H1 (cell line): ENCODE measurements at regions not wholly inside any gene's neighbourhood (a gene's known extent, or its start where the extent isn't known, plus 50 kb on each side); places are given as distances from the start of the nearest gene placed in this dataset.

Experiments used
- CTCF ChIA-PET: fragments of 300-600 bp; sonication (Branson Sonifier 250); formaldehyde crosslinking; loops from one replicate; lab custom pipeline; 2021; ENCODE audit not compliant: partially characterized antibody; lab: Charles Lee
- POLR2A ChIA-PET: fragments of 300-600 bp; sonication (Branson Sonifier 250); formaldehyde crosslinking; loops from one replicate; lab custom pipeline; 2021; ENCODE audit warnings: inconsistent platforms; ENCODE audit not compliant: partially characterized antibody; lab: Charles Lee
- DNase-seq, 2 experiments: peaks; one replicate each; pipeline versions ENCODE4 v3.0.0 to v3.0.0-alpha.2; 2010 to 2022; ENCODE audit warnings: low spot score in 2 of 2, low read depth in 1 of 2, mixed read lengths in 1 of 2
- FAIRE-seq: peaks from 2 replicates; lab custom pipeline; 2011; peaks lifted over from hg19 to GRCh38; lab: Jason Lieb, UNC
- H2AFZ ChIP-seq: 2 replicates; pipeline ENCODE4 v1.8.1; 2012; ENCODE audit warnings: low read length, inconsistent platforms
- H2AK5ac ChIP-seq: 2 replicates; pipeline ENCODE4 v1.6.1; 2013; ENCODE audit warnings: low read depth, low read length
- H2BK120ac ChIP-seq: replicated peaks from 2 replicates; pipeline ENCODE3; 2013; ENCODE audit warnings: low read depth, low read length, inconsistent platforms
- H2BK12ac ChIP-seq: 2 replicates; pipeline ENCODE4 v1.6.1; 2013; ENCODE audit warnings: low read depth, low read length
- H2BK15ac ChIP-seq: 2 replicates; pipeline ENCODE4 v1.6.1; 2013; ENCODE audit warnings: low read length
- H2BK20ac ChIP-seq: 2 replicates; pipeline ENCODE4 v1.6.1; 2013; ENCODE audit warnings: low read length
- H2BK5ac ChIP-seq: 2 replicates; pipeline ENCODE4 v1.6.1; 2013; ENCODE audit warnings: low read depth, low read length
- H3K14ac ChIP-seq: 2 replicates; pipeline ENCODE4 v1.6.1; 2013; ENCODE audit warnings: inconsistent platforms; ENCODE audit not compliant: insufficient read length
- H3K18ac ChIP-seq: 2 replicates; pipeline ENCODE4 v1.6.1; 2013; ENCODE audit warnings: low read length; ENCODE audit errors: extremely low read depth
- H3K23ac ChIP-seq: 2 replicates; pipeline ENCODE4 v1.6.1; 2013; ENCODE audit warnings: inconsistent platforms; ENCODE audit not compliant: insufficient read length
- H3K23me2 ChIP-seq: 2 replicates; pipeline ENCODE4 v1.6.1; 2013; ENCODE audit warnings: low read depth, low read length
- H3K27ac ChIP-seq: 2 replicates; pipeline ENCODE4 v1.6.1; 2011; ENCODE audit warnings: low read depth, low read length, inconsistent platforms
- H3K27me3 ChIP-seq, 4 experiments: replicated peaks in 1 of 4; 1 replicate in 1 of 4; 2 replicates in 3 of 4; pipeline versions ENCODE4 v1.6.1 to v1.8.1; 2011 to 2013; ENCODE audit warnings: low read length in 3 of 4, mild to moderate bottlenecking in 3 of 4, inconsistent platforms in 2 of 4, mixed read lengths in 2 of 4, moderate library complexity in 1 of 4; ENCODE audit not compliant: control insufficient read depth in 3 of 4, insufficient read depth in 3 of 4; ENCODE audit errors: extremely low read depth in 1 of 4
- H3K36me3 ChIP-seq, 4 experiments: 2 replicates each; pipeline versions ENCODE4 v1.6.1 to v1.8.1; 2011 to 2013; ENCODE audit warnings: mild to moderate bottlenecking in 4 of 4, low read length in 3 of 4, moderate library complexity in 2 of 4, control low read depth in 1 of 4, inconsistent platforms in 1 of 4; ENCODE audit not compliant: insufficient read depth in 4 of 4, control insufficient read depth in 2 of 4
- H3K4ac ChIP-seq: replicated peaks from 2 replicates; pipeline ENCODE3; 2013; ENCODE audit warnings: low read length, low read depth, mixed read lengths, inconsistent platforms; ENCODE audit not compliant: insufficient read length
- H3K4me1 ChIP-seq, 4 experiments: replicated peaks in 1 of 4; 1 replicate in 1 of 4; 2 replicates in 3 of 4; pipeline versions ENCODE4 v1.6.1 to v1.8.1; 2011 to 2013; ENCODE audit warnings: low read length in 3 of 4, inconsistent platforms in 2 of 4, mixed read lengths in 1 of 4; ENCODE audit not compliant: insufficient read depth in 4 of 4, control insufficient read depth in 3 of 4
- H3K4me2 ChIP-seq, 2 experiments: 2 replicates each; pipeline versions ENCODE4 v1.6.1 to v1.8.1; 2011 to 2013; ENCODE audit warnings: low read depth in 2 of 2, low read length in 2 of 2, control low read depth in 1 of 2, inconsistent platforms in 1 of 2, mild to moderate bottlenecking in 1 of 2; ENCODE audit not compliant: insufficient read depth in 1 of 2
- H3K4me3 ChIP-seq, 4 experiments: fragments of 200-600, 300-600 bp in 1 of 4; sonication (generic), shearing (Covaris generic), sonication (Bioruptor Twin) in 1 of 4; 2 replicates each; pipeline versions ENCODE4 v1.5.1 to v1.8.1; 2011 to 2016; ENCODE audit warnings: low read length in 4 of 4, low read depth in 3 of 4, control low read depth in 2 of 4, inconsistent platforms in 2 of 4, mild to moderate bottlenecking in 2 of 4, mixed read lengths in 1 of 4, moderate library complexity in 1 of 4; ENCODE audit not compliant: insufficient read depth in 2 of 4; ENCODE audit errors: extremely low read depth in 1 of 4
- H3K56ac ChIP-seq: replicated peaks from 2 replicates; pipeline ENCODE3; 2013; ENCODE audit warnings: low read depth, mild to moderate bottlenecking, mixed read lengths, low read length, inconsistent platforms; ENCODE audit not compliant: insufficient read length
- H3K79me1 ChIP-seq: 2 replicates; pipeline ENCODE4 v1.6.1; 2013; ENCODE audit warnings: low read depth, low read length, control low read depth
- H3K79me2 ChIP-seq, 2 experiments: 2 replicates each; pipeline versions ENCODE4 v1.6.1 to v1.8.1; 2012 to 2013; ENCODE audit warnings: low read length in 2 of 2, mild to moderate bottlenecking in 2 of 2, inconsistent platforms in 1 of 2; ENCODE audit not compliant: insufficient read depth in 2 of 2, control insufficient read depth in 1 of 2
- H3K9ac ChIP-seq, 4 experiments: replicated peaks in 1 of 4; 1 replicate in 1 of 4; 2 replicates in 3 of 4; pipeline versions ENCODE4 v1.6.1 to v1.8.1; 2011 to 2013; ENCODE audit warnings: low read depth in 3 of 4, low read length in 3 of 4, control low read depth in 2 of 4, mild to moderate bottlenecking in 2 of 4, moderate library complexity in 2 of 4, inconsistent platforms in 1 of 4; ENCODE audit errors: extremely low read depth in 1 of 4
- H3K9me3 ChIP-seq, 2 experiments: 2 replicates each; pipeline versions ENCODE4 v1.6.1 to v1.8.1; 2012 to 2013; ENCODE audit warnings: mild to moderate bottlenecking in 2 of 2, moderate library complexity in 2 of 2, control low read depth in 1 of 2, inconsistent platforms in 1 of 2, low read depth in 1 of 2, low read length in 1 of 2, mixed read lengths in 1 of 2; ENCODE audit not compliant: insufficient read depth in 2 of 2
- H4K20me1 ChIP-seq, 2 experiments: replicated peaks in 1 of 2; 2 replicates each; pipeline versions ENCODE3 to v1.8.1; 2011 to 2013; ENCODE audit warnings: inconsistent platforms in 2 of 2, low read length in 2 of 2, mild to moderate bottlenecking in 1 of 2; ENCODE audit not compliant: insufficient read depth in 2 of 2, control insufficient read depth in 1 of 2
- H4K5ac ChIP-seq: 2 replicates; pipeline ENCODE4 v1.6.1; 2013; ENCODE audit warnings: low read length, low read depth, mixed read lengths, inconsistent platforms; ENCODE audit not compliant: insufficient read length
- H4K8ac ChIP-seq: 2 replicates; pipeline ENCODE4 v1.8.0; 2013; ENCODE audit warnings: mild to moderate bottlenecking, moderate library complexity, low read length, inconsistent platforms; ENCODE audit not compliant: insufficient read depth; ENCODE audit errors: extremely low read depth
- H4K91ac ChIP-seq: replicated peaks from 2 replicates; pipeline ENCODE3; 2013; ENCODE audit warnings: low read length, mixed read lengths, inconsistent platforms; ENCODE audit not compliant: insufficient read length
- BCL11A ChIP-seq, 2 experiments: IDR thresholded peaks; one replicate each; pipeline ENCODE4 v1.6.1; 2011; ENCODE audit warnings: low read depth in 2 of 2, low read length in 2 of 2, mild to moderate bottlenecking in 2 of 2
- BRCA1 ChIP-seq: IDR thresholded peaks from 2 replicates; pipeline ENCODE4 v1.6.1; 2012; ENCODE audit warnings: low read depth, low read length, improper control_type of control experiment
- CBX8 ChIP-seq: fragments of 300-800, 300-1000 bp; sonication (generic); IDR thresholded peaks from 2 replicates; pipeline ENCODE4 v1.7.1; 2016; ENCODE audit warnings: low read depth, low read length, borderline replicate concordance
- HDAC2 ChIP-seq, 2 experiments: fragments of 300-600 bp in 1 of 2; sonication (generic) in 1 of 2; IDR thresholded peaks; 2 replicates each; pipeline ENCODE4 v1.6.1; 2011 to 2012; ENCODE audit warnings: low read depth in 2 of 2, low read length in 2 of 2, mild to moderate bottlenecking in 2 of 2, moderate library complexity in 2 of 2, borderline replicate concordance in 1 of 2, inconsistent platforms in 1 of 2
- POLR2A ChIP-seq, 2 experiments: IDR thresholded peaks; 1 replicate in 1 of 2; 2 replicates in 1 of 2; pipeline ENCODE4 v1.6.1; 2011; ENCODE audit warnings: low read depth in 2 of 2, low read length in 2 of 2, mild to moderate bottlenecking in 2 of 2; ENCODE audit errors: control extremely low read depth in 1 of 2
- POU5F1 ChIP-seq: IDR thresholded peaks from 2 replicates; pipeline ENCODE4 v1.6.1; 2011; ENCODE audit warnings: low read depth, mild to moderate bottlenecking, low read length, moderate library complexity
- SIRT6 ChIP-seq: IDR thresholded peaks from one replicate; pipeline ENCODE4 v1.7.1; 2012; ENCODE audit warnings: low read length, inconsistent platforms
- SP1 ChIP-seq: IDR thresholded peaks from 2 replicates; pipeline ENCODE4 v1.6.1; 2011; ENCODE audit warnings: low read depth, low read length
- TAF7 ChIP-seq: optimal IDR thresholded peaks from 2 replicates; pipeline ENCODE3; 2011; ENCODE audit warnings: low read depth, mild to moderate bottlenecking, inconsistent platforms, low read length, moderate library complexity, borderline replicate concordance
- TCF12 ChIP-seq: IDR thresholded peaks from 2 replicates; pipeline ENCODE4 v1.6.1; 2011; ENCODE audit warnings: low read depth, mild to moderate bottlenecking, low read length
- YY1 ChIP-seq: IDR thresholded peaks from 2 replicates; pipeline ENCODE4 v1.6.1; 2011; ENCODE audit warnings: low read depth, mild to moderate bottlenecking, low read length
- WGBS, 2 experiments: shearing (Covaris generic) in 1 of 2; methylation state at CpG; one replicate each; pipeline versions ENCODE4 v1.1.6 to v1.1.7; 2013 to 2015; ENCODE audit warnings: low lambda C conversion rate in 2 of 2, mixed read lengths in 2 of 2, inconsistent platforms in 1 of 2, low coverage in 1 of 2, missing lambda C conversion rate in 1 of 2; ENCODE audit not compliant: insufficient replicate concordance in 2 of 2, insufficient coverage in 1 of 2, insufficient read length in 1 of 2; ENCODE audit errors: extremely low coverage in 1 of 2, missing lambda C conversion rate in 1 of 2; 5-methylcytosine and 5-hydroxymethylcytosine counted together

DNA sequence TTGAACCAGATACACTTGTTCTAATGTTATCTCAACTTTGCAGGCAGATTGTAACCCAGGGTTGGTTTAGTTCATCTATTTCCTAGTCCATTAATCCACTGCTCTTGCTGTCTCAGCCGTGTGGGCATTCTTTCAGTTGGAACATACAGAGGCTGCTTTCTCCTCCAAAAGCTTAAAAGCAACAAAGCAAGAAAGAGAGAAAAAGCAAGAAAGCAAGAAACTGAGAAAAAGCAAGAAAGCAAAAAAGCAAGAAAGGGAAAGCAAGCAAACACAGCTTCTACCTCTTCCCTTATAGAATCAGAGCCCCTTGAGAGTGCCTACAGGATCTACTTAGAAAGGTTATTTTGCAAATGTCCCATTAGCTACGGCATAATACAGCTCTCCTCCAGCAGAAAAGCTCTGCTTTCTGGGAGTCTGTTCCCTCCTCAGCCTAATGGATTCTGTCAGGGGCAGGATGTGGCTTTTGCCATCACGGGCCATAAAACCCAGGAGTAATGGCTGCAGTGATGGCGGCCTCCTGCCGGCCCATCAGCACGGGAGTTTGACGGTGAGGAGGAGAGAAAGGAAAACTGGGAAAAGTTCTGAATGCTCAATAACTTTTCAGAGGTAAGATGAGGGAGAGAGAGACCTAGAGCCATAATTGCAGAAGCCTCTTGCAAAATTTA lies 156.8 kb upstream of the JARID2 start:
- WGBS, 2 experiments, result 75% methylated on average over 7 of the region's 7 CpGs; no CpG with 5 or more reads in 1 of the 2 experiments
- no peaks in the 10 kb centered on the region for H3K27me3 ChIP-seq
- no peaks in the 10 kb centered on the region for H4K20me1 ChIP-seq
- H4K91ac ChIP-seq, result peak overlapping the region; percentile 47
- H3K23ac ChIP-seq, result no peak overlapping the region
- H3K9ac ChIP-seq, result no peak overlapping the region
- no peak overlapping the region for H3K27ac ChIP-seq
- H2BK20ac ChIP-seq, result no peak overlapping the region
- peak overlapping the region; percentile 38; the same call in 1 of the 2 replicates for H2AFZ ChIP-seq
- peaks cover 0 to 3% (median 0%) of the 10 kb centered on the region in 4 experiments; a peak in 2 of 7 replicates for H3K4me1 ChIP-seq
- H3K9me3 ChIP-seq, result no peaks in the 10 kb centered on the region
- no peak overlapping the region for H3K4ac ChIP-seq
- H2AK5ac ChIP-seq, result no peak overlapping the region
- H3K79me2 ChIP-seq, result no peaks in the 10 kb centered on the region
- no peak overlapping the region for H2BK120ac ChIP-seq
- H3K4me2 ChIP-seq, result no peak overlapping the region
- FAIRE-seq, result no peak
- no peak overlapping the region for H4K8ac ChIP-seq
- H2BK12ac ChIP-seq, result peak overlapping the region; percentile 7; the same call in 1 of the 2 replicates
- H2BK15ac ChIP-seq, result no peak overlapping the region
- H3K79me1 ChIP-seq, result no peaks in the 10 kb centered on the region; the same call in 1 of the 2 replicates
- ChIA-PET POLR2A (interaction anchor here (0.9 kb wide), 1 partner anchor 17 kb away, joined by 3 read pairs; no protein-coding TSS in a partner anchor), CTCF (interaction anchor here (1.9 kb wide), 1 partner anchor 9 kb away, joined by 5 read pairs; no protein-coding TSS in a partner anchor)
- DNase-seq, result no peak
- H3K4me3 ChIP-seq, result no peak overlapping the region
- H4K5ac ChIP-seq, result no peak overlapping the region
- no peaks in the 10 kb centered on the region for H3K36me3 ChIP-seq
- no peak for TF ChIP-seq POU5F1
- no peak for TF ChIP-seq BCL11A (IDR thresholded peaks at IDR 0.05; ENCODE audit: low read depth in 2 of 2, low read length in 2 of 2)
- TF ChIP-seq CBX8, result no peak
- TF ChIP-seq SIRT6, result no peak
- TF ChIP-seq TAF7, result no peak
- TF ChIP-seq BRCA1, result no peak
- no peak for TF ChIP-seq SP1
- TF ChIP-seq YY1, result no peak
- no peak for TF ChIP-seq TCF12
- TF ChIP-seq HDAC2 (IDR thresholded peaks at IDR 0.05; ENCODE audit: borderline replicate concordance in 1 of 2, low read depth in 2 of 2, low read length in 2 of 2), result no peak
- no peak for TF ChIP-seq POLR2A (IDR thresholded peaks at IDR 0.05; ENCODE audit: control extremely low read depth in 1 of 2, low read depth in 2 of 2, low read length in 2 of 2)
- H2BK5ac ChIP-seq, result no peak overlapping the region
- H3K18ac ChIP-seq, result no peak overlapping the region
- no peak overlapping the region for H3K56ac ChIP-seq
- H3K14ac ChIP-seq, result no peak overlapping the region
- no peaks in the 10 kb centered on the region for H3K23me2 ChIP-seq
